ENCODE measurements at regions not wholly inside any gene's neighbourhood (a gene's known extent, or its start where the extent isn't known, plus 50 kb on each side); places are given as distances from the start of the nearest gene placed in this dataset.
"Not testable (repeated sequence)": the region's sequence is repeated elsewhere in the genome, so short reads cannot be mapped to it uniquely, and the experiment has no call there.

GRCh38 chr4:186404562-186405134, 138.7 kb downstream of the F11 start:
- Histone ChIP-seq H3K4me3 (no peak overlapping the region), H3K27ac (no peak overlapping the region), H3K4me1 (replicated peaks in 1 of 2) (no peaks in the 10 kb centered on the region), H3K27me3 (no peaks in the 10 kb centered on the region), H3K36me3 (replicated peaks in 1 of 2) (no peaks in the 10 kb centered on the region), H3K9me3 (replicated peaks in 1 of 3) (no peaks in the 10 kb centered on the region)
- 70 to 76% (median 75%) methylated on average over 6 of the region's 6 CpGs for WGBS, 4 donors
- TF ChIP-seq POLR2A (IDR thresholded peaks at IDR 0.05), result no peak
- no peak for TF ChIP-seq CTCF (IDR thresholded peaks at IDR 0.05)
- intact Hi-C loops (cut with DNase I), result no loop called here
- DNase-seq, result no peak

GRCh38 chr4:186400676-186401075, 134.7 kb downstream of the F11 start:
- DNase-seq, result no peak
- intact Hi-C loops (cut with DNase I), result no loop called here
- Histone ChIP-seq H3K27ac (no peak overlapping the region), H3K9me3 (replicated peaks in 1 of 3) (no peaks in the 10 kb centered on the region), H3K4me1 (replicated peaks in 1 of 2) (no peaks in the 10 kb centered on the region), H3K36me3 (replicated peaks in 1 of 2) (no peaks in the 10 kb centered on the region), H3K4me3 (no peak overlapping the region), H3K27me3 (no peaks in the 10 kb centered on the region)
- 46 to 69% (median 62%) methylated on average over 5 to 6 of the region's 6 CpGs for WGBS, 4 donors
- TF ChIP-seq CTCF (IDR thresholded peaks at IDR 0.05), result no peak
- TF ChIP-seq POLR2A (IDR thresholded peaks at IDR 0.05), result no peak

GRCh38 chr4:186392017-186392416, 126.0 kb downstream of the F11 start:
- Histone ChIP-seq H3K9me3 (replicated peaks in 1 of 3) (no peaks in the 10 kb centered on the region), H3K27ac (no peak overlapping the region), H3K36me3 (replicated peaks in 1 of 2) (no peaks in the 10 kb centered on the region), H3K27me3 (no peaks in the 10 kb centered on the region), H3K4me1 (replicated peaks in 1 of 2) (no peaks in the 10 kb centered on the region), H3K4me3 (no peak overlapping the region)
- DNase-seq, result no peak
- TF ChIP-seq CTCF (IDR thresholded peaks at IDR 0.05), result no peak
- no peak for TF ChIP-seq POLR2A (IDR thresholded peaks at IDR 0.05)
- WGBS, 4 donors, result 87 to 93% (median 88%) methylated on average over 3 to 10 of the region's 10 CpGs
- intact Hi-C loops (cut with DNase I), result no loop called here

- H3K27me3 ChIP-seq; H3K9me3 ChIP-seq (replicated peaks in 1 of 3); H3K27ac ChIP-seq; intact Hi-C loops (cut with DNase I); H3K4me1 ChIP-seq (replicated peaks in 1 of 2); DNase-seq; H3K36me3 ChIP-seq (replicated peaks in 1 of 2); H3K4me3 ChIP-seq: not testable (repeated sequence)
- 12 to 47% (median 36%) methylated on average over 1 of the region's 1 CpG for WGBS, 4 donors
Observed at GRCh38 chr4:186384328-186384727, 118.3 kb downstream of the F11 start.

- DNase-seq, result no peak
- Histone ChIP-seq H3K27me3 (no peaks in the 10 kb centered on the region), H3K4me1 (replicated peaks in 1 of 2) (no peaks in the 10 kb centered on the region), H3K36me3 (replicated peaks in 1 of 2) (no peaks in the 10 kb centered on the region), H3K4me3 (no peak overlapping the region), H3K9me3 (replicated peaks in 1 of 3) (peaks cover 0 to under 1% (median 0%) of the 10 kb centered on the region in 3 donors), H3K27ac (no peak overlapping the region)
- intact Hi-C loops (cut with DNase I), result no loop called here
- TF ChIP-seq POLR2A (IDR thresholded peaks at IDR 0.05), result no peak
- no peak for TF ChIP-seq CTCF (IDR thresholded peaks at IDR 0.05)
- WGBS, 4 donors, result 75 to 90% (median 81%) methylated on average over 4 of the region's 4 CpGs
Observed at GRCh38 chr4:186368281-186368680, 102.3 kb downstream of the F11 start.

Data from adrenal gland (tissue), 9 donors.